WERI-Rb-1 (cell line): ENCODE measurements at regions not wholly inside any gene's neighbourhood (a gene's known extent, or its start where the extent isn't known, plus 50 kb on each side); places are given as distances from the start of the nearest gene placed in this dataset.

ENCODE experiments used
- DNase-seq: peaks from one replicate; pipeline ENCODE4 v3.0.0-alpha.2; 2020
- H3K27ac ChIP-seq: fragments of 250-450 bp; sonication (Bioruptor Pico); 2 replicates; pipeline ENCODE4 v1.5.1; 2020; ENCODE audit warnings: mild to moderate bottlenecking, moderate library complexity
- H3K27me3 ChIP-seq: fragments of 250-450 bp; sonication (Bioruptor Pico); 2 replicates; pipeline ENCODE4 v1.5.1; 2021; ENCODE audit warnings: mild to moderate bottlenecking, low read depth, moderate library complexity; ENCODE audit not compliant: insufficient read depth, severe bottlenecking
- H3K36me3 ChIP-seq: fragments of 250-450 bp; sonication (Bioruptor Pico); 2 replicates; pipeline ENCODE4 v1.5.1; 2020; ENCODE audit warnings: mild to moderate bottlenecking, moderate library complexity
- H3K4me3 ChIP-seq: 2 replicates; pipeline ENCODE4 v1.5.1; 2011; ENCODE audit warnings: low read depth, mild to moderate bottlenecking, control low read depth, low read length
- H3K9me3 ChIP-seq: fragments of 250-450 bp; sonication (Bioruptor Pico); 2 replicates; pipeline ENCODE4 v1.5.1; 2021; ENCODE audit warnings: mild to moderate bottlenecking, moderate library complexity; ENCODE audit not compliant: severe bottlenecking
- CTCF ChIP-seq: IDR thresholded peaks from 2 replicates; pipeline ENCODE4 v1.5.1; 2011; ENCODE audit warnings: low read depth, mild to moderate bottlenecking, control low read depth, inconsistent platforms, low read length

GRCh38 chr2:234405462-234405861 is 91.4 kb downstream of the ARL4C start:
- no peaks in the 10 kb centered on the region for H3K36me3 ChIP-seq
- no peak overlapping the region for H3K27ac ChIP-seq
- no peaks in the 10 kb centered on the region for H3K9me3 ChIP-seq
- H3K27me3 ChIP-seq = no peaks in the 10 kb centered on the region
- no peak overlapping the region for H3K4me3 ChIP-seq
- DNase-seq = no peak
- no peak for TF ChIP-seq CTCF

GRCh38 chr2:234404957-234405356 is 91.9 kb downstream of the ARL4C start:
- H3K4me3 ChIP-seq = no peak overlapping the region
- H3K36me3 ChIP-seq = no peaks in the 10 kb centered on the region
- H3K27ac ChIP-seq = no peak overlapping the region
- no peaks in the 10 kb centered on the region for H3K27me3 ChIP-seq
- DNase-seq = no peak
- no peak for TF ChIP-seq CTCF
- no peaks in the 10 kb centered on the region for H3K9me3 ChIP-seq

- no peaks in the 10 kb centered on the region for H3K36me3 ChIP-seq
- no peaks in the 10 kb centered on the region for H3K9me3 ChIP-seq
- H3K4me3 ChIP-seq = no peak overlapping the region
- H3K27ac ChIP-seq = no peak overlapping the region
- no peak for TF ChIP-seq CTCF
- no peaks in the 10 kb centered on the region for H3K27me3 ChIP-seq
- DNase-seq = no peak
These were observed 93.1 kb downstream of the ARL4C start for GRCh38 chr2:234403751-234404150.

GRCh38 chr2:234403074-234403473 is 93.8 kb downstream of the ARL4C start:
- TF ChIP-seq CTCF = no peak
- no peaks in the 10 kb centered on the region for H3K9me3 ChIP-seq
- no peak for DNase-seq
- no peak overlapping the region for H3K27ac ChIP-seq
- H3K27me3 ChIP-seq = no peaks in the 10 kb centered on the region
- no peaks in the 10 kb centered on the region for H3K36me3 ChIP-seq
- H3K4me3 ChIP-seq = no peak overlapping the region

- H3K9me3 ChIP-seq = no peaks in the 10 kb centered on the region
- DNase-seq = no peak
- H3K36me3 ChIP-seq = no peaks in the 10 kb centered on the region
- H3K27ac ChIP-seq = no peak overlapping the region
- no peak for TF ChIP-seq CTCF
- no peaks in the 10 kb centered on the region for H3K27me3 ChIP-seq
- no peak overlapping the region for H3K4me3 ChIP-seq
These were observed 95.5 kb downstream of the ARL4C start for GRCh38 chr2:234401426-234401825.

GRCh38 chr2:234399451-234400246 is 97.2 kb downstream of the ARL4C start:
- Histone ChIP-seq H3K27ac (no peak overlapping the region), H3K27me3 (no peaks in the 10 kb centered on the region), H3K9me3 (no peaks in the 10 kb centered on the region), H3K4me3 (no peak overlapping the region), H3K36me3 (no peaks in the 10 kb centered on the region)
- no peak for DNase-seq
- TF ChIP-seq CTCF = no peak
